ENCODE measurements at regions not wholly inside any gene's neighbourhood (a gene's known extent, or its start where the extent isn't known, plus 50 kb on each side); places are given as distances from the start of the nearest gene placed in this dataset.

DNA sequence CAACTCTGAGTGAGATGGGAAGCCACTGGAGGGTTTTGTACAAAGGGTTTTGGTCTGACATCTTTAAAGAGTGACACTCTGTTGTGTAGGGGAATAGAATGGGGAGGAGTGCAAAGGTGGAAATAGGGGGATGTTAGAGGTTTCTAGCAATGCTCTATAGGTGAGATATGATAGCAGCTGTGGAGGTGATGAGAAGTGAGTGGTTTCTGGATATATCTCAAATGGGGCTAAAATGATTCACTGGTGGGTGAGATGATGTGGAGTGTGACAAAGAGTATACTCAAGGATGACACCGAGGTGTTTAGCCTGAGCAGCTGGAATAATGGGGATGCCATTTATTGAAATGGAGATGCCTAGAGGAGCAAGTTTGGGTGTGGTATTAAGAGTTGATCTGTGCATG lies 426.4 kb downstream of the PCNX1 start:
- no peak overlapping the region for H2BK20ac ChIP-seq (ENCODE audit: low read depth, low read length)
- no peak overlapping the region for H3K23ac ChIP-seq (ENCODE audit: low read depth, low read length)
- H3K4me1 ChIP-seq (ENCODE audit: control insufficient read depth, insufficient read depth, low read length), result no peaks in the 10 kb centered on the region; the same call in 1 of the 2 replicates
- DNase-seq, result no peak
- no peak overlapping the region for H3K9ac ChIP-seq (ENCODE audit: low read depth, low read length)
- H3K18ac ChIP-seq (ENCODE audit: low read depth, low read length), result no peak overlapping the region
- no peak overlapping the region for H3K4me2 ChIP-seq (ENCODE audit: low read depth, low read length)
- 0 out of 2 replicates have a peak, but pooled peaks cover 5% of the 10 kb centered on the region for H3K9me1 ChIP-seq (ENCODE audit: insufficient read depth, low read length)
- no peak overlapping the region for H4K5ac ChIP-seq (ENCODE audit: low read depth, low read length)
- dilution Hi-C loops (cut with HindIII; ENCODE audit: low sequenced_read_pairs, unreplicated experiment), result no loop called here
- H3K79me1 ChIP-seq (ENCODE audit: low read depth in 1 of 2, low read length in 2 of 2), result peaks cover 40 to 64% of the 10 kb centered on the region in 2 experiments
- ATAC-seq (ENCODE audit: low read depth), result no peak
- no peak overlapping the region for H4K91ac ChIP-seq (ENCODE audit: insufficient read depth, low read depth, low read length)
- CTCF ChIA-PET, result no interaction called here
- H3K14ac ChIP-seq (replicated peaks; ENCODE audit: low read depth, low read length), result no peak overlapping the region
- no peak overlapping the region for H2AFZ ChIP-seq (replicated peaks; ENCODE audit: low read length, poor library complexity)
- H3K9me3 ChIP-seq (ENCODE audit: control insufficient read depth, insufficient read depth, low read length), result no peaks in the 10 kb centered on the region
- H3K27ac ChIP-seq (ENCODE audit: insufficient read depth, low read length), result no peak overlapping the region
- no peaks in the 10 kb centered on the region for H3K27me3 ChIP-seq (ENCODE audit: control insufficient read depth, insufficient read depth, low read length)
- no peak overlapping the region for H2BK15ac ChIP-seq (ENCODE audit: low read depth, low read length)
- H3K4ac ChIP-seq (ENCODE audit: low read depth, low read length), result no peak overlapping the region
- no peak overlapping the region for H3K4me3 ChIP-seq (ENCODE audit: insufficient read depth, low read depth, low read length)
- intact Hi-C loops (cut with micrococcal nuclease), result no loop called here
- no peak overlapping the region for H2AK9ac ChIP-seq (replicated peaks; ENCODE audit: low read depth, low read length, poor library complexity)
- H3K56ac ChIP-seq (ENCODE audit: extremely low read depth, insufficient read depth, low read length), result no peak overlapping the region
- in situ Hi-C loops (cut with MboI; ENCODE audit: low sequenced_read_pairs), result no loop called here
- peaks cover 26% of the 10 kb centered on the region; the same call in 1 of the 2 replicates for H4K20me1 ChIP-seq (ENCODE audit: insufficient read depth, low read length)
- TF ChIP-seq RAD21 (IDR thresholded peaks at IDR 0.05; ENCODE audit: low read length) (no peak), NFE2L2 (IDR thresholded peaks at IDR 0.05; ENCODE audit: low read depth, low read length) (no peak), POLR2A (IDR thresholded peaks at IDR 0.05; ENCODE audit: low read depth, low read length) (no peak), MXI1 (IDR thresholded peaks at IDR 0.05; ENCODE audit: borderline replicate concordance, low read depth, low read length) (no peak), MAZ (IDR thresholded peaks at IDR 0.05; ENCODE audit: borderline replicate concordance, low read depth, low read length) (no peak), MAFK (IDR thresholded peaks at IDR 0.05; ENCODE audit: low read depth, low read length) (no peak), ELK1 (IDR thresholded peaks at IDR 0.05; ENCODE audit: borderline replicate concordance, low read depth, low read length) (no peak), RCOR1 (IDR thresholded peaks at IDR 0.05; ENCODE audit: insufficient replicate concordance, low read length) (no peak)
- H2BK5ac ChIP-seq (ENCODE audit: low read depth, low read length, poor library complexity, severe bottlenecking), result no peak overlapping the region
- POLR2A ChIA-PET (ENCODE audit: unreplicated experiment), result no interaction called here
- BruUV-seq (replicated peaks), result no TSS peak
- H4K8ac ChIP-seq (ENCODE audit: low read depth in 2 of 2, low read length in 2 of 2), result no peak overlapping the region
- no CpG with 5 or more reads among the region's 1 CpG for WGBS, 2 experiments (ENCODE audit: extremely low coverage in 2 of 2, insufficient read length in 1 of 2)
- no peak overlapping the region for H2BK120ac ChIP-seq (ENCODE audit: low read depth, low read length)
- no peak overlapping the region for H2AK5ac ChIP-seq (ENCODE audit: low read depth, low read length)
- 0 out of 2 replicates have a peak, but pooled peaks cover 2% of the 10 kb centered on the region for H3K36me3 ChIP-seq (ENCODE audit: control insufficient read depth, insufficient read depth, low read length)
